LoVo (cell line): ENCODE measurements at regions not wholly inside any gene's neighbourhood (a gene's known extent, or its start where the extent isn't known, plus 50 kb on each side); places are given as distances from the start of the nearest gene placed in this dataset.

ENCODE experiments used
- DNase-seq: peaks from one replicate; pipeline ENCODE4 v3.0.0-alpha.2; 2016; ENCODE audit warnings: low spot score

DNA sequence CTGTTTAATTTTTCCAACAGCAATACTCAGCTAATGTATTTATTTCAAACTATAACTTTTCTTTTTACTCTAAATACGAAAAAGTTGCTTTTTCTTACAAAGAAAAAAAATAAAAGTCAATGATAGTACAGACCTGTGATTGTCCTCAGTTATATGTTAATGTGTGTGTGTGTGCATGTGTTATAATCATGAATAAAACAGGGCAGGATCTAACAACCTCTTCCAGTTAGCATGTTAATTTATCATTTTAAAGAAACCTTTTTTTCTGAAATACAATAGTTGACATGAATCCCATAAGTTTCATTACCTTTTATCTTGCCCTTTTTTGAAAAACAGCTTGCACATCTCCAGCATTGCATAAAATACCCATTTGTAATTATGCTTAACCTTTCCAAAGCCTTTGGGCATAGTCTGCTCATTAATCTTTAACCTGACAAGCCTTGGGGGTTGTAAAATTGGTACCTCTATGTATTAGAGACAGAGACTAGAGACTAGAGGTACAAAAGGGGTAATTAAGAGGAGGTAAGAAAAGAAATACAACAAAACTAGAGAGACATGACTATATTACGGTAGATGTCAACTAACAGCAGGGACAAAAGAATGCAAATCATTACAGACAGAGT is 828.1 kb downstream of the OLFM4 start:
- no peak for DNase-seq

DNA sequence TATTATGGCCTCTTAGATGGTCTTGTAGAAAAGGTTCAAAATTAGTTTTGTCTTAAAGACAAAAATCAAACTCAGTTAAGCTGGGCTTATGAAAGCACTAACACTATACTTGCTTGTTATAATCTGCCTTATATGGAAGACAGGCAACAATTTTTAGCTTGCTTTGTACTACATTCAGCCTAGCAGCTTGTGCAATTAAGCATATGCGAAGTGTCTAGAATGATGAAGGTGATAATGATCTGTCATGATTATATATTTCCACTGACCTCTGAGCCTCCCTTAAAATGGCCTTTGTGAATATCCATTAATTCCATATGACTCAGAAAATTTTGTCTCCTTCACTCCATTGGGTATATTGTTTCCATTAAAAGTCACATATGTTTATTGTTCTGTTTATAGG is 834.9 kb downstream of the OLFM4 start:
- no peak for DNase-seq

DNA sequence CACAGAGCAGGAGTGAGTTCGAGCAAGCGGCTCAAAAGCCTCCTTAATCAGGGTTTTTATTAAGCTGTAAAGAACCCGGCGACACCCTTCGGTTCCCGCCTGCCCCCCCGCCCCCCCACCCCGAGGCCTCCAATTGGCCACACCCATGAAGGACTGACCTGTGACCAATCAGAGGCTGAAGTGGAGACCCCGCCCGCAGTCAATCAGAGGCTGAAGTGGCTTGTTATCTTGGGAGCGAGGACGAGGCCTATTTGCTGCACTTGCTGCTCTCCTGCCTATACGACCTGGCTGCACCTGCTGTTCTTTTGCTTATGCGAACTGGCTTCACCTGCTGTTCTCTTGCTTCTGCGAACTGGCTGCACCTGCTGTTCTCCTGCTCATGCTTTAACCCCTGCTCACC is 844.9 kb downstream of the OLFM4 start:
- no peak for DNase-seq

DNA sequence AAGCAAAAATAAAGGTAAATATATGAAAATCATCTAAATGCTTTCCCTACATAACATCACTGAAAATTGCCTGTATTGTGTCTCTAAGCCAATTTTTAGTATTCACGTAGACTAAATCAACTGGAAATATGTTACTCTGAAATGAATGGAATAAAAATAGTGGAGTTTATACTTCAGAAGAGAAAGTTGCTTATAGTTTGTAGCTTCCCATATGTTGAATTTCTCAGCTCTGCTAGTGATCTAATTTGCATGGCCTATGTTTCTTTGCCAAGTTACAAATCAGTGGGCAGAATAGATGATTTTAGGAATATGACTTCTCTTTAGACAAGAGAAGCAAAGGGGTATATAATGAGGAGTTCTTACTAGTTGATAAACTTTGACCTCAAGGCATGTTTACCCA is 850.2 kb downstream of the OLFM4 start:
- no peak for DNase-seq

DNA sequence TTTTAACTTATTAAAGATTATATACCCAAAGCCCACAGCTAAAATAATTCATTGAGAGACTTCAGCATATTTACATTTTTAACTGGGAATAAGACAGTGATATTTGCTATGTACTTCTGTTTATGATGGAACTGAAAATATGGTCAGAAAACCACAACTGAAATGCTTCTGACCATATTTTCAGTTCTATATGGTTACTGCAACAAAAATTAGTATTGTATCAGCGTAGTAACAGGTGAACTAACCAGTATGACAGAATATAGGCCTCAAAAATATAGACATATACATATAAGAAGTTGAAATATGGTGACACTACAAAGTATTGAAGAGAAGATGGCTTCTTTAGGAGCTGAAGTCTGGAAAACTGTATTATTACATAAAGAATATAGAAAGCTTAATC is 857.4 kb downstream of the OLFM4 start:
- no peak for DNase-seq

DNA sequence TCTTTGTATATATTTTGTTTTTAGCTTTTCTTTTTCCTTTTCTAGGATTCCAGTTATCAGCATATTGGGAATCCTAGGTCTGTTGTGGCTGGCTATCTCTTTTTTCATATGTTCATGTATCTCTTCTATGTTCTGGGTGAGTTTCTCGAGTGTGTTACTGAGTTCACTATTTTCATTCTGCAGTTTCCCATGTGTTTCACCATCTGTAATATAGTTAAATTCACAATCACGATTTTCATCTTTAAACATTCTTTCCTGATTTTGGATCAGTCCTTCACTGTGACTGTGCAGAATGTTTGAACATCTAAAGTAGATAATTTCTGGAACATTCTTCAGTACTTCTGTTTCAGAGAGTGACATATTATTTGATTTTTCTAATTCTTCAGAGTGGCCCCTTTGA is 862.1 kb downstream of the OLFM4 start:
- no peak for DNase-seq

DNA sequence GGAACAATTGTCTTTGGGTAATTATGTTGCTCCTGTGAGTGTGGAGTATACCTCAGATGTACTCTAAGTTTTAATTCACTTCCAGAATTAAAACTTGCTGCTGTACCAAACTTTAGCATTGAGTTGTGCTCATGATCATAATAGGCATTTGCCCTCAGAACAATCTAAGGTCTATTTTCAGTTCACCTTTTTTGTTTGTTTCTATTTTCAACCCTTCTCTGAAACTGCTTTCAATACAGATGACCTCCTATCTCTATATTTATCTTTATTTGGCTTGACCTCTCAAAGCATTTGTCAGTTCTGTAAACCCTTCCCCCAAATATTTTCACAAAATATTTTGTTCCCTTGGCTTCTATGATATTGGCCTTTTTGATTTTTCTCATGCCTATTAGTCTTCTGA is 873.0 kb downstream of the OLFM4 start:
- no peak for DNase-seq

DNA sequence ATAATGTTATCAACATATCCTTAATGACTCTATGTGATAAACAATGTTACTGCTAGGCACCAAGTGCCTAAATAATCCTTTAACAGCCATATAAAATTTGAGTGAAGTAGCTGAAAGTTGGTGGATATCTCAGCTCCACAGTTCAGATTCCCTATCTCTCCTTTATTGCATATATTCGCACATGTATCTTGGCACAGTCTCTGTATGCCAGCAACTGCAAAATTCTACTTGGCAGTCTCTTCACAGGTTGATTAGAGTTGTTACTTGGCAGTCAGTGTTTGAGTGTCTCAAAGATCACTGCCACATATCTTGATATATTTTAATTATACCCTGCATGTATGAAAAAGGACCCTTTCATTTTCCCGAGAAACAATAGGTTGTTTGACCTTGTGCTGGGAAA is 879.3 kb downstream of the OLFM4 start:
- no peak for DNase-seq

DNA sequence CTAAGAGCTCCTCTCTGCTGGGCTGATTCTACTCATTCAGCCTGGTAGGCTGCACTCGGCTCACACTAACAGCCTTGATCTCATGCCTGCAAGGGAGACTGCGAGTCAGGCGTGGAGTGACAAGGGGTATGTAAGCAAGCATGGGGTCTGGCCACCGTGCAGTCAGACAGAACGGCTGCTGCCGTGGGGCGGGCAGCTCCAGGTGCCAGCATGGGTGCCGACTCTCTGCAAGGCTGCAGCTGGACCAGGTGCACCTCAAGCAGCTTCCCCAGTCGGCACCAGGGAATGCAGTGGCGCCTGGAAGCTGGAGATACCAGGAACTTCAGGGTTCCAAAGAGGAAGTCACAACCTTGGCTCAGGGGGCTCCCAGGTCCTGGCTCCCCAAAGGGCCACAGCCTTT is 892.3 kb downstream of the OLFM4 start:
- no peak for DNase-seq

DNA sequence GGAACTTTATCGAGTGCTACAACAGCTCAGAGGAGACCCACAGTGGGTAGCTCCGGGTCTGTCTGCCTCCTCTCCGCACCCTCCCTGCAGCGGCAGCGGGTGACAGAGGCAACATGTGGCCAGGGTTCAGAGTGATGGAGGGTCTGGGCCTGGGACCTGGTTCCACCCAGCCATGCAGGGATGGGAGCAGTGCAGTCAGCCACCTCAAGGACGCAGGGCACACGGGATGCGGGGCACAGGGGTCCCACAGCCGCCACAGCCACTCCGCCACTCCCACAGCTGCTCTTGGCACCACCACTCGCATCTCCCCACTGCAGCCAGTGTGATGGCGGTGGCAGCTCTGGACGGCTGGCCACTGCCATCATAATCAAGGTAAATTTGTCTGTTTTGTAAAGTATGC is 892.9 kb downstream of the OLFM4 start:
- no peak for DNase-seq

DNA sequence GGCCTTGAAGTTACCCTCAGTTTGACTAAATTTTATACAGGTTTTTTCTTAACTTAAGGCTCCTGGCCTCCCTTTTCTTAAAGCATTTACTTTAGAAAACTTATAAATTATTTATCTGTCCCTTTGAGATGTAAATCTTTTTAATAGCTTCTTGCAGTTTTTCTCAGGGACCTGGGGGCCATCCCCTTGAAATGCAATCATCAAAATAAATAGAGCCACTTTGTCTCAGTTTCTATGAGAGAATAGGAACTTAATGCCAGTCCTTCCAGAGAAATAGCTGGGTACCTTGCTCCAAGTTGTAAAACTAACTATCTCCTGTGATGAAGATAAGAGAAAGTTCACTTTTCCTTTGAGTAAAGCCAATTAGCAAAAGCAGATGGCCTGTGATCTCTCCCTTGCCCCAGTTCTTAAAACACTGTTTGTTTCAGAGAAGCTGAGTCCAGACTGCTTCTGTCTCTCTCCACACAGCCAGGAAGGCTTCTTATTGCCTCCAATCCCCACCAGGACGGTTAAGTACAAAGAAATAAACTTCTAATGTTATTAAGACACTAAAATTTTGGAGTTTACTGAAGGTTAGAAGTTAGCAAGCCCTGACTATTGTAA is 913.1 kb downstream of the OLFM4 start:
- DNase-seq, result no peak

DNA sequence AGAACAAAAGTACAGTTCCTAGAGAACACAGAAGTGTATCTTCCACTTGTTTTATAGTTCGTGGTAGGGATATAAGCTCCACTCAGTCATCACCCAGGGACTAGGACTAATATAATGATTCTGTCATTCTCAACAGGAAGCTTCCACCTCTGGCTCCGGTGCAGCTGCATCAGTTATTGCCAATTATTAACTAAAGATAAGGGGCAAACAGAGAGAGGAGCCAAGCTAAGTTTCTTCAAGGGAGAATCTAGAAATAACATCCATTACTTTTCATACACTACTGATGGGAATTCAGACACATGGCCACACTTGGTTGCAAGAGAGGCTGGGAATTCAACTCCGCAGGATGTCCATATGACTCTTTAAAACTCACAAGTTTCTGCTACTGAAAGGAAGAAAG is 917.9 kb downstream of the OLFM4 start:
- DNase-seq, result no peak

DNA sequence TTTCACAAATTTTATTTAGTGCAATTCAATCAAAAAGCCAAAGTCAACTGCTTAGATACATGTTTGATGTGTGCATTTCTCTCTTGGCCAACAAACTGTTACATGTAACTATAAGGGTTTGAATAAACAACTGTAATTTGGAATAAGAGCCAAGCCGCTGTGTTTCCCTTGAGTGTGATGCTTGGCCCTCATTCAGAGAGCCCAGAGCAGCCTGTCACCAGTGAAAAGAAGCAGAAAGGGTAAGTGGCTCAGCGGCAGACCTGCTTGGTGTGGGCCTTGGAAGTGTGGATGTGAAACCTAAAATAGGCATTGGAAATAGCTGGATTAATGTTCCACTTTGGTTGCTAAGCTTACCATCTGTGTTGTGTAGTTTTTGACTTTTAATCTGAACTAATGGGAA is 924.6 kb downstream of the OLFM4 start:
- no peak for DNase-seq
